HCEC 1CT (cell line): ENCODE measurements at regions not wholly inside any gene's neighbourhood (a gene's known extent, or its start where the extent isn't known, plus 50 kb on each side); places are given as distances from the start of the nearest gene placed in this dataset.

ENCODE experiments used
- DNase-seq: peaks from one replicate; pipeline ENCODE4 v3.0.0-alpha.2; 2017

DNA sequence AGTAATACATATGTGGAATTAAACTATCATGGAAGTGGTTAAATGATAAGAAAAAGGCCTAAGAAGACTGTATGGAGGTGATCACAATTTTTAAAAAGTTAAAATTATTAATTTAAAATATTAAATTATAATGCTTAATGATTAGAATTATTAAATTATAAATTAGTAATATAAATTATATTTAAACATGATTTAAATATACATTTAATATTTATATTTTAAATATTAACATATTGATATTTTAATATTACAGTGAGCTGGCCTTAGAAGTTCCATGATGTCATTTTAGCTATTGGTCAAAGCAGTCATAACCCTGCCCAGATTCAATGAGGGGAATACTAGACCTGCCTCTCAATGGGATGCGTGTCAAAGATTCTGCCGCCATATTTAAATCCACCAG is 281.2 kb downstream of the PRDM2 start:
- no peak for DNase-seq

DNA sequence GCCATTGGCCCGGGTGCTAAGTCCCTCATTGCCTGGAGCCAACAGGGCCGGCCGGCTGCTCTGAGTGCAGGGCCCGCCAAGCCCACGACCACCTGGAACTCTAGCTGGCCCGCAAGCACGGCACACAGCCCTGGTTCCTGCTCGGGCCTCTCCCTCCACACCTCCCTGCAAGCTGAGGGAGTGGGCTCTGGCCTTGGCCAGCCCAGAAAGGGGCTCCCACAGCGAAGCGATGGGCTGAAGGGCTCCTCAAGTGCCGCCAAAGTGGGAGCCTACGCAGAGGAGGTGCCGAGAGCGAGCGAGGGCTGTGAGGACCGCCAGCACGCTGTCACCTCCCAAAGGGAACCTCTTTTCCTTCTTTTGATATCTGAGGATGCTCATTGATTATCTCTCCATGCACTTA is 283.4 kb downstream of the PRDM2 start:
- DNase-seq = no peak

DNA sequence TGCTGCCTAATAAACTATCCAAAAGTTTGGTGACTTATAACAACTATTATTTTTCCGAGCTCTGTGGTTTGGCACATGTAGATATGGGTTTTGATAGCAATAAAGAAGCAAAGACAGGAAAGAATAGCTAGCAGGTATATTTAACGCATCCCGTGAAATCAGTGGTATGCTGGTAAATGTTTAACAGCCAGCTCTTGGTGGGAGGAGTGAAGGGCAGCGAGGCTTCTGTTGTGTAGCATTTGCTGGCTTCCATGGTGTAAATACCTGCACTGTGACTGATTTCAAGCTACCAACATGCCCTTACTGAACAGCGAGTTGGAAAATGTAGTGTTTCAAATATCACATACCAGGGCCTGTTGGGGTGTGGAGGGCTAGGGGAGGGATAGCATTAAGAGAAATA is 291.0 kb downstream of the PRDM2 start:
- no peak for DNase-seq

DNA sequence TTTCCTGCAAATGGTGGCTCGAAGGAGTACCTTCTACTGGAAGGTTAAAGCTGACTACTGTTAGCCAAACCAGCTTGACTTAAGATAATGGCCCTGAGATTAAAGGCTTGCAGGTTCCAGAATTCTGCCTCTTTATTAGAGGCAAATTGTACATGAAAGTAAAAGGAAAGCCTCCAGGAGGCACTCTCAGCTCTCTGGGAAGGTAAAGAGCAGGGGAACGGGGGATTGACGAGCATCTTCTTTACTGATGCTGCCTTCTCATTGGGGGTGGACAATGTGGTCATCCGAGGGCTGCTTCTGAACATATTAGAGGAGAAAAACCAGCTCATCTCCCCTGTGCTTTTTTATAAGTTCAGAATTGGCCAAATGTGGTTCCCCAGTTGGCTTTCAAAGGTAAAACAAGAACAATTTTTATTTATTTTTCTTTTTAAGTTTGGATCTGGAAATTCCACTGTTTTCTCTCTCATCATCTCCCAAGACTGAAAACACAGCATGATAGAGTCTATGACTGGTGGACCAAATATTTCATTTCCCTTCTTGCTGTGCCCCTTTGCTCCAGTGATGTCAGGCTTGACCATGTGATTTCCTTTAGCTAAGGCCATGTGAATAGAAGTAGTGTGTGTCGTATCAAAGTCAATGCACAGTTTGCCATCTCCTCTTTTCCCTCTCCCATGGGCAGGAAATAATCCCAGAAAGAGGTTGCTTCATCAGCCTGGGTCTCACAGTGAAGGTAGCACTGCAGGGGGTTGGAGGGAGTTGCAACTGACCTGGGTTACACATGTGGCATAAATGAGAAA is 292.7 kb downstream of the PRDM2 start:
- DNase-seq = no peak

DNA sequence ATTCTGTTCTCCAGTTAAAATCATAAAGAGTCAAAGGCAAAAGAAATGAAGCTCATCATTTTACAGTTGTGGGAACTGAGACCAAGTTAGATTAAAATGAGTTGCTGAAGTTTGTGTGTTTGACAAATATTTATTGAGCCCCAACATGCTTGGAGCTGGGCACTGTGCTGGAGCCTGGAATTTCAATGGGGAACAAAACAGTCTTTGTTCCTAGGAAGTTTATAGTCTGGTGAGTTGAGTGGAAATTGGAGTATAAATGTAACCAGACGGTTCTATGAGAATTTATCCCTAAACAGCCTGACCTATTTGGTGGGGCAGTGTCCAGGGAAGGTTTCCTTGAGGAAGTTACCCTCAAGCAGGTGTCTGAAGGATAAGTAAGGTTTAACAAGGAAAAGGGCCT is 294.4 kb downstream of the PRDM2 start:
- DNase-seq = no peak

DNA sequence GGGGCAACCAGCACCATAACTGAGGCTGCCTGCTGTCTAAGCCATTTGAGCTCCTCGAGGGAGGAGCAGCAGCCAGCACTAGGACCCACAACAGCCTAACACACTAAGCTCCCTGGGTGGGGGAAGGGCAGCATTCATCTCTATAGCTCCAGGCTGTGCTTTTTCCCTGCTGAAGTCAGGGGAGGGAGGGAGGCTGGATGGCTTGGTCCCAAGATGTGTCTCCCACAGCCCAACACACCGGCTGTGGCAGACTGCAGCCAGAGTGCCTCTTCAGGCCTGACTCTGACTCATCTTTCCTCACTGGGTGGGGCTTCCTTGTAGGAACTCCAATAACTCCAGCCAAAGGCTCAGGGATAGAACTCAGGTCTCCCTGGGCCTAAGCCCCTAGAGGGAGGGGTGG is 296.3 kb downstream of the PRDM2 start:
- DNase-seq = no peak

DNA sequence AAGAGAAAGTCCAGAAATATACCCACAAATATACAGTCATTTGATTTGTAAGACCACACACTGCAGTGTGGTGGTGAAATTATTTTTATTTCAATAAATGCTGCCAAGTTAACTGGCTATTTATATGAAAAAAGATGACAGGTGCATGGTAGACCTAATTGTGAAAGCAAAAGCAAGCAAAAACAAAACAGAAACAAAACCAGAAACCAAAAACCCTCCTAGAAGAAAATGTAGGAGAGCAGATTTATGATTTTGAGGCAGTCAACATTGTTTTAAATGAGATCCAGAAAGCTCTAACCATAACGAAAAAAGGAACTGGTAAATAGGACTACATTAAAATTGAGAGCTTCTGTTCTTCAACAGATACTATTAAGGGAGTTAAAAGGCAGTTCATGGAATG is 303.6 kb downstream of the PRDM2 start:
- DNase-seq = no peak

DNA sequence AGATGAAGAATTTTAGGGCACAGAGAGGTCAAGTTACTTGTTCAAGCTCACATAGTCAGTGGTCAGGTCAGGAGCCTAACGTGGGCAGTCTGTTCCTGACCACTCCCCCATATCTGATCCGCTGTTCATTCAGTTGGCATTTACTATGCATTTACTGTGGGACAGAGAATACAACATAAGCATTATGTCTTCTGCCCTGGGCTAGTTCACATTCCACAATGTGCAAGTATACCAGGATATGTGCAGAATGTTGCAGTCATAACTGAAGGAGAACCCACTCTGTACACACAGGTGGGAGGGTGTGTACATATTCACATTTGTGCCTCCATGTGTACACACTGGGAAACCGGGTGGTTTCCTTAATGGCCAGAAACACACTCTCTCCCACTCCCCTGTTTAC is 309.6 kb downstream of the PRDM2 start:
- DNase-seq = no peak

DNA sequence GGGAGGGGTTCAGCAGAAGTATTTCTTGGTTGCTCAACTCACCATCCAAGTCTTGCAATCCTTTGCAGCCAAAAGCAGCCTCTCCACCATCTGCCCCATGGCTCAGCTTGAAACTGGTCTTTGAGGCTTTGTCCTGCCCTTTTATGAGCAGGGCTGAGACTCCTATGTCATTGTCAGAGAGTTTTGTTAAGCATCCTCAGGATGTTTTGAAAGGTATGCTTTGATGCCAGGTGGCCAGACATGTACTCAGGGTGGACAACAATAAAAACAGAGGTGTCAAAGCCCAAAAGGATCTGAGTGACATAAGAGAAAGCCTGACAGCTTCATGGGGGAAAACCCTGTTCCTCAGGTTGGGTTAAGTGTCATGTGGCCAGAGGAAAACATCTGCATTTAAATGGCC is 310.5 kb downstream of the PRDM2 start:
- DNase-seq = no peak

DNA sequence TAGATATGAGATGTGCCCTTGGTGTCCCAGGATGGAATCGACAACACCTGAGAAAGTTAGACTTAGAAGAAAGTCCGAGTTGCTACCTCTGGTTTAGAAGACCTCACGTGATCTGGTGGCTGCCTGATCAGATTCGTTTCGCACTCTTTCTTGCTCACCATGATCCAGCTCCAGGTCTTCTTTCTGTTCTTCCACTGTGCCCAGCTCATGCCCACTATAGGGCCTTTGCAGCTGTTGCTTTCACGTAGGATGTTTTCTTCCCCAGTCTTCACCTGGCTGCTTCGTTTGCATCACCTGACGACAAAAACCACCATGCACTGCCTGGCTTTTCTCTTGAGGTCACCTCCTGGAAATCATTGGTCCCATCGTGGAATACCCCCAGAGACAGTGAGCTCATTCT is 311.1 kb downstream of the PRDM2 start:
- DNase-seq = no peak

DNA sequence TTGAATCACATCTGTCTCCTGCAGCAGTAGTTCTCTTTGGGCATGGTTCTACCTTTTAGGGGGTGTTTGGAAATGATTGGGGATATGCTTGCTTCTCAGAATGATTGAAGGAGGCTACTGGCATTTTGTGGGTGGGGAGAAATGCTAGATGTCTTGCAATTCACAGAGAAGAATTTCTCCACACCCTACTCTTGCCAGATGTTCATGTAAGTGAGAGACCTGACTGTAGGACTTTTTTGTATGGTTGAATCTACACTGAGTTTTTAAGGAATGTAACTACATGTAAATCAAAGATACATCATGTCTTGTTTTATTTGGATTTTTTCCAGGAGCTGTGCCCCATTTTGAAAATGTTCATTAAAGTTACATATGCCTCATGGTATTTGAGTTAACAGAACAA is 311.9 kb downstream of the PRDM2 start:
- DNase-seq = no peak

DNA sequence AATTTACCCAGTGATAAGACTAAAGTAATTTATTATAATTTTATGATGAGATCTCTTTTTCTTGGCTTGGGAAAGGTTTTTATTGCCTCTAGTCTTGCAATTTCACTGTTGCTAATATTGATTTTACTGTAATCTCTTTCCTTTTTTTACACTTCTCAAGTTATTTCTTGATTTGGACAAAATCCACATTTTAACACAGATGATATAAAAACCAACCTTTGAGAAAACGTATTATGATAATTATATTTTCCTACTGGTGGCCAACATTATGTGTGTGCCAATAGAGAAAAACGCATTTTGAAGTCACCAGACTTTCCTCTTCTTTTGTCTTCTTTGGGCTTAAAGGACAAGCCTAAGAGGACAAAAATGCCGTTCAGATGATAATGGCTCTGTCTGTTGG is 314.9 kb downstream of the PRDM2 start:
- no peak for DNase-seq

DNA sequence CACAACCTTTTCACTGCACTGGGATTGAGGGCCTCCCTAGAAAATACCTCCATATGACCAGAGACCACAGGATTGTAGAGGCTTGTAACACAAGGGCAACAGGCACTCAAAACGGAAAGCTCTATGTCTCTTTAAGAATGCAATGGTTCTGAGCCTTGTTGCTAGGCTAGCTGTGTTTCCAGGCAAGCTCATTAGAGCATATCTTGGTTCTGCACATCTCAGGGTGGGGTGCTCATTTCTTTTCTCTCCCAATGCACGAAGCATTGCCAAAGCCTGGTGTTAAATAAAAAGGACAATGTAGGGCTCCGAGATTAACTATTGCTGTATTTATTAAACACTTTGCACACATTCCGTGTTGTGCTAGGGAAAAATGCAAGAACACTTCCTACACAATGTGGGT is 315.9 kb downstream of the PRDM2 start:
- no peak for DNase-seq

DNA sequence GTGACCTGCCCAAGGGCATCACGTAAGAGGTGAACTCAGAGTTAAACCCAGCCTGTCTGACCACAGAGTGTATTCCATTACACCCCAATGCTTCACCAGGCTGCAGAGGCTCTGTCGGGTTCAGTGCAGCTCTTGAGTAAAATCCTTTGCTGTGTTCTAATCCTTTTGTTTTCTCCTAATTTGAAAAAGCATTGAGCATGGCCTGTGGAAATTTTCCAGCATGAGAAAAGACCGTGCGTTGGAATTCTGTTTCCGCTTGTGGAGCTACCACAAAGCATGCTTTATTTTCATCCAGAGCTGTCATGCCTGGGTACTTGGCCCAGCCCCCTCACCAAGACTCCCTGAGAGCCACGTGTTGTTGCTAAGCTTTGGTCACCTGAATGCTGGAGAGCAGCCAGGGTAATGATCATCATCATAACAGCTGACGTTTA is 317.6 kb downstream of the PRDM2 start:
- DNase-seq = no peak

DNA sequence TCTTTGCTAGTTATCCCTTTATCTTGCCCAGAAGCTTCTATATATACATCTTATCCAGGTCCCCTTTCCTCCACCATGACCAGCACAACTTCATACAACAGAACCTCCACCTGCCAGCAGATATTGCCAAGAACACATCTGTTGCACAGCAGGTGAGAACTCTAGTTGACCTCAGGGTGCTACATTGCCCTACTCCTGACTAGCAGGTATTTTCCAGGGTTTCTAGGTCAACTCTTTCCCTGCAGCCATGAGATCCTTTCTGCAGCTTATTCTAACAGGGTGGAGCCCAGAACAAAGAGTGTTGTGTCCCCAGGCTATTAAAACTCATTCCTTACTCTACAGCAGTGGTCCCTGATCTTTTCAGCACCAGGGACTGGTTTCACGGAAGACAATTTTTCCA is 319.5 kb downstream of the PRDM2 start:
- DNase-seq = no peak

DNA sequence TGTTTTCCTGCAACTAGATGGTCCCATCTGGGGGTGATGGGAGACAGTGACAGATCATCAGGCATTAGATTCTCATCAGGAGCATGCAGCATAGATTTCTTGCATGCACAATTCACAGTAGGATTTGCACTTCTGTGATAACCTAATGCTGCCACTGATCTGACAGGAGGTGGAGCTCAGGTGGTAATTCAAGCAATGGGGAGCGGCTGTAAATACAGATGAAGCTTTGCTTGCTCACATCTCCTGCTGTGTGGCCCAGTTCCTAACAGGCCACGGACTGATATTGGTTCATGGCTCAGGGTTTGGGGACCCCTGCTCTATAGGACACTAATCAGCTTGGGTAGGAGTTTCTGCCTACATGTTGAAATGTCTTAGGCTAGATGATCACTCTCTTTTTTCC is 320.0 kb downstream of the PRDM2 start:
- no peak for DNase-seq

DNA sequence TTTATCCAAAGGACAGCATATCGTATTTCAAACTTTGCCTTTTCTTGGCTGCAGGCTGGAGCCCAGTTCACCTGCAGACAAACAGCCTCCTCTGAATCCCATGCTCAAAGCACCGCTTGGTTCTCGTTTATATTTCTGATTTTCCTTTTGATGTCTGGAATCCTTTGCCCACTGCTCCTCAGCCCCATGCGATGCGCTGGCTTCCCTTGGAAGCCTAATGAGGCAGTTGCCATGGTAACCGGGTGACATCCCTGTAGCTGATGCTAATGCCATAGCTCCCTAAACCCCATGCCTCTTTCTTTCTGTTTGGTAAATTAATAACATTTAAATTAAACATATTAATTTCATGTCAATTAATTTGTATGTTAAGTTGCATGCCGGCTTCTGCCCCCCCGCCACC is 327.1 kb downstream of the PRDM2 start:
- no peak for DNase-seq

DNA sequence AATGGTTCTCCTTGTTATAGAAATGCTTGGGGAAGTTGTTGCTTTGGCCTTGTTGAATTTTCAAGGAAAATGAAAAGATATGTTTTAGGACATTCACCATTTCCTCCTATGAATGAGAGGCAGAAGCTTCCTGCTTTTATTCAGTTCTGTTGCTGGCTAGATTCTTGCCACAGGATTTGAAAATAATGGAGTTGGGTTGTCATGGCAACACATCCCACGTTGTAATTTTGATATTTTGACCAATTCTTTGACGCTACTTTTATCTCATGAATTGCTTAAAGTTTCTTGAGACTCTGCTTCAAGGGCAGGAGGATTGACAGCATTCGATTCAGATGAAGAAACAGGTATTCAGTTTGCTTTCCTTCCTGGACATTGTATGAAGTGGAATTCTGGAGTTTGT is 331.5 kb downstream of the PRDM2 start:
- DNase-seq = no peak

DNA sequence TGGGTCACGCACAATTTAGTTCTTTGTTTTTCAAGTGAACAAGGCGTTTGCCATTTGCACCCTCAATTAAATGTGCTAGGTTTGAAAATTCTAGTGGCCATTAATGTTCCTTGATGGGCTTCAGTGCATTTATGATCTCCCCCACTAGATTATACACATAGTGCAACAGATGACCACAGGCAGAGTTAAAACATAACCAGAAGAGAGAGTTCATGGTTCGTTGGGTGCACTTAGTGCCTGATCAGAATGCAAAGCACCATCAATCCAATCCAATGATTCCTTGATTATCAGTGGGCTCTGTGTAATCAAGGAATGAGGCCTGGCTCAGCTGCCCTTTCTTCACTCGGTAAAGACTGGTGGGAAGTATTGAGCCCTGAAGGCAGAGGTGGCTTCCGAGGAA is 334.5 kb downstream of the PRDM2 start:
- DNase-seq = no peak

DNA sequence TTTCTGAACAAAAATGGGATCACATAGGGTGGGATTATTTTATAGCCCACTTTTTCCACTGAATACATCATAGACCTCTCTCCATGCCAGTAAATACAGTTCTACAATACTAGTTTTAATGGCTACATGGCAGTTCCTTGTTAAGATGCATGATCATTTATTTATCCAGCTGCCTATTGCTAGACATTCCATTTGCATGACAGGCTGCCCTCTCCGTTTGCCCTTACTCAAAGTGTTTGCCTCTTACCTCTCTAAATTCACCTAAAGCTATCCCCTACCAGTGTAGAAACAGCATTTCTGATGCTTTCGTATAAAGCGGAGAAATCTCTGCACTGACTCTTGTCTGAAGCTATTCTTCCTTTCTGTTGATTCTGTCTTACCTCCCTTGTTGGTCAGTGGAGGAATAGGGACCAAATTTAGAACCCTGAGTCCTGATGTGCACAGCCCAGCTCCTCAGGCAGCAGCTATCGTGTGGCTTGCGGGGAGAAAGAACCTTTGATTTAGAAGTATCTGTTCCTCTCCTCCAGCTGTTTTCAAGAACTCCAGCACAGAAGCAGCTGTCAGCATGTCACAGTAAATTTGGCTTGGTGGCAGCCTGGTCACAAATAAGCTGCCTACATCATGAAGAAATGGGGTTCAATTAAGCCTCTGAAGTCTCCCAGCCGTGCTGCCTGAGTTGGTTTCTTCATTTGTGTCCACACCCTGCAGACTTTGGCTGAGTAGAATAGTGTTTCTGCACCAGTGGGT is 337.3 kb downstream of the PRDM2 start:
- no peak for DNase-seq

DNA sequence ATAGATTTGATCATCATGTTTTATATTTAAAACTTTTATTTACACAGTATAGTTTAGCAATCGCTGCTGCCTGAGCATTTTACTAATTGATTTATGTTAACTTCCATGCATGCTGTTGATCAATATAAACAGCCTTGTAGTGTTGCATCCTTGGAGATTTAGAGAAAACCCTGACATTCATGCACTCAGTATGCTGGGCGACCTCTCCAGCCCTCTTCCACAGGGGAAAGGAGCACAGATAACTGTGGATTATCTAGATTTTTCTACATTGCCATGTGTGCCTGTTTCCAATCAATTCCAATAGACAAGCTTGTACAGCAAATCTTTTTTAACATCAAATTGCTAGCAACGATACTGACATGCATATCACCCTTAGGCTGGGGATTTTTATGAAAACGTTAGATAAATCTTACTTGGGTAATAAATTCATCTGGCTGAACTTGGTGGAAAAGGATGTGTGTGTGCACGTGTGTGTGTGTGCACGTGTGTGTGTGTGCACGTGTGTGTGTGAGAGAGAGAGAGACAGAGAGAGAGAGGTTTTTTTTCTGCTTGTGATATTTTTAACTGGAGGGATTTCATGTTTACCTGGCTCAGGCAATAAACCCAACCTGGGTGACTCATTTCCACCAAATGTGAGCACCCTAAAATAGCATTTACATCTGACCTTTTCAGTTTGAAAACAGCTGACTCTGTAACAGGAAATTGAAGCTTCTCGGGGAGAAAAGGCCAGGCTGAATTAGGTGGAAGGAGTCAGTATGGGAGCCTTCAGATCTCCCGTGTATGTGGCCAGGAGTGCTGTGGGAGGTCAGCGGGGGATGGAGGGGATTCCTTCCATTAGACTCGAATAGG is 339.8 kb downstream of the PRDM2 start:
- DNase-seq = no peak

DNA sequence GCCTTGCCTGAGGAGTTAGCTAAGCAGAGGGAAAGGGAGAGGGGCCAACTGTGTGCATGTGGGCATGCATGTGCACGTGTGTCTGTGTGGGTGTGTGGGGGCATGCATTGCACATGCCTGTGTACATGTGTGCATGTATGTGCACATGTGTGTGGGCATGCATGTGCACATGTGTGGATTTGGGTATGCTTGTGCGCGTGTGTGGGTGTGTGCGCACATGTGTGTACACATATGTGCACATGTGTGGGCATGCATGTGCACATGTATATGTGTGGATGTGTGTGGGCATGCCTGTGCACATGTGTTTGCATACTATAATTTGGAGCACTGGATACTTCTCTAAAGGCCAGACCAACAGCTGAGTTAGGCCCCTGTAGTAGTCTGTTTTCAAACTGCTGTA is 350.0 kb downstream of the PRDM2 start:
- DNase-seq = no peak

DNA sequence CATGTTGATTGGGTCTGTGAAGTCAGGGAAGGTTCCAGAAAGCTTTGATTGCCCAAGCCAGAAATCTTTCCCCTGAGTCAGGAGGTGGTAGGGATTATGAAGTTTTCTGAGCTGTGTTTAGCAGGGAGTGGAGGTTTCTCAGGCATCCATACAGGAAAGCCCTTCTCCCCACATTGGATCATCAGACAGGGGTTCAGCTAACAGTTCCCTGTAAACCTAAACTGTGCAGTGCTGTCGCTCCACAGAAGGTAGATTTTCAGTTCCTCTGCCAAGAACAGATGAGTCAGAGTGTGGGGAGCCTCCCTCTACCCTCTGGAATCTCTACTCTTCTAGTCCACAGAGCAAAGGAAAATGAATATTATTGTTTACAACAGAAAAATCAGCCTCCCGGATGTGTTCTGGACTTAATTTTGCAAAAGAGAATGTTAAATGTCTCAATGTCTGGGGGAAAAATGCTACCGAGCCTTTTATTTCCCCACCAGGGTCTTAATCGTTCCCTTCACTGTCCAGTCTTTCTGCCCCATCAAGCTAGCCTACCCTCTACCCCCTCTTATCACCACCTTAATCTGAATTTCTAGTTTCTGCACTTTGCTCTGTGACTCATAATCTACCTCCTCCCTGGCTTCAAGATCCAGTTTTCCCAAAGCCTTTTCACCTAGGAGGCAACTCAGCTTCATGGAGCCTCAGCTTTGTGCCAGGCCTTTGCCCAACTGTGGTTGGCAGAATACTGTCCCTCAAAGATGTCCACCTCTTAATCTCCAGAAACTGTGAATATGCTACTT is 355.6 kb downstream of the PRDM2 start:
- DNase-seq = no peak
